ENCODE measurements at regions not wholly inside any gene's neighbourhood (a gene's known extent, or its start where the extent isn't known, plus 50 kb on each side); places are given as distances from the start of the nearest gene placed in this dataset.

DNA sequence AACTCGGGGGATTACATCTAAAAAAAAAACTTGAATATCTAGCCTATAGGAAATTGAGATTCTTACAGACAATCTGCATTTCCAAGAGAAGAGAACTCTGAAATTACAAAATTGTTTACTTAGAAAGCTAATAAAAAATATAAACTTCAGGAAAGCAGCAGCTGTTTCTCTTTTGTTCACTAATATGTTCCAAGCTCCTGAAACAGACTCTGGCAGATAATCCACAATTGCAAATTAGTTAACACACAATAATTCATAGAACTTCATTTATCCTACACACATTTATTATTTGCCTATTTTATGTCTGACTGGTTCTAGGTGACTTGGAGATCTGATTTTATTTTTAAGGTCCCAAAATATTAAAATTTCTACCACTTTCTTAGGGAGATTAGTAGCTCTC lies 83.8 kb downstream of the TMEM167A start:
- Histone ChIP-seq H3K23ac (ENCODE audit: insufficient read length) (no peak overlapping the region), H3K23me2 (ENCODE audit: low read depth, low read length) (no peaks in the 10 kb centered on the region), H4K20me1 (replicated peaks in 1 of 2; ENCODE audit: control insufficient read depth in 1 of 2, insufficient read depth in 2 of 2, low read length in 2 of 2) (no peaks in the 10 kb centered on the region), H2BK12ac (ENCODE audit: low read depth, low read length) (no peak overlapping the region), H2BK15ac (ENCODE audit: low read length) (no peak overlapping the region), H3K9ac (replicated peaks in 1 of 4; ENCODE audit: extremely low read depth in 1 of 4, low read depth in 3 of 4, low read length in 3 of 4) (no peak overlapping the region), H4K5ac (ENCODE audit: insufficient read length, low read depth, low read length) (no peak overlapping the region), H3K27ac (ENCODE audit: low read depth, low read length) (no peak overlapping the region), H2BK5ac (ENCODE audit: low read depth, low read length) (no peak overlapping the region), H3K14ac (ENCODE audit: insufficient read length) (no peak overlapping the region), H2BK120ac (replicated peaks; ENCODE audit: low read depth, low read length) (no peak overlapping the region), H3K18ac (ENCODE audit: extremely low read depth, low read length) (no peak overlapping the region), H2BK20ac (ENCODE audit: low read length) (no peak overlapping the region), H4K8ac (ENCODE audit: extremely low read depth, insufficient read depth, low read length) (no peak overlapping the region), H3K36me3 (ENCODE audit: control insufficient read depth in 2 of 4, insufficient read depth in 4 of 4, low read length in 3 of 4) (no peaks in the 10 kb centered on the region), H3K27me3 (replicated peaks in 1 of 4; ENCODE audit: control insufficient read depth in 3 of 4, extremely low read depth in 1 of 4, insufficient read depth in 3 of 4, low read length in 3 of 4) (no peaks in the 10 kb centered on the region), H3K79me2 (ENCODE audit: control insufficient read depth in 1 of 2, insufficient read depth in 2 of 2, low read length in 2 of 2) (no peaks in the 10 kb centered on the region), H2AK5ac (ENCODE audit: low read depth, low read length) (no peak overlapping the region), H3K9me3 (ENCODE audit: insufficient read depth in 2 of 2, low read depth in 1 of 2, low read length in 1 of 2) (no peaks in the 10 kb centered on the region), H3K4ac (replicated peaks; ENCODE audit: insufficient read length, low read depth, low read length) (no peak overlapping the region), H3K4me3 (ENCODE audit: extremely low read depth in 1 of 4, insufficient read depth in 2 of 4, low read depth in 3 of 4, low read length in 4 of 4) (no peak overlapping the region), H3K56ac (replicated peaks; ENCODE audit: insufficient read length, low read depth, low read length) (no peak overlapping the region), H3K79me1 (ENCODE audit: low read depth, low read length) (no peaks in the 10 kb centered on the region), H3K4me2 (ENCODE audit: insufficient read depth in 1 of 2, low read depth in 2 of 2, low read length in 2 of 2) (no peak overlapping the region), H2AFZ (ENCODE audit: low read length) (no peak overlapping the region), H3K4me1 (replicated peaks in 1 of 4; ENCODE audit: control insufficient read depth in 3 of 4, insufficient read depth in 4 of 4, low read length in 3 of 4) (0 out of 7 replicates have a peak, but pooled peaks cover 0 to 2% (median 0%) of the 10 kb centered on the region in 4 experiments), H4K91ac (replicated peaks; ENCODE audit: insufficient read length, low read length) (no peak overlapping the region)
- ChIA-PET POLR2A (ENCODE audit: partially characterized antibody) (no interaction called here), CTCF (ENCODE audit: partially characterized antibody) (interaction anchor here (0.7 to 0.8 kb wide), 2 partner anchors 9 to 392 kb away, joined by 3 read pairs; no protein-coding TSS in a partner anchor)
- no peak for DNase-seq (ENCODE audit: low read depth in 1 of 2, low spot score in 2 of 2)
- TF ChIP-seq SRF (IDR thresholded peaks at IDR 0.05; ENCODE audit: low read depth, low read length) = no peak
- TF ChIP-seq TAF7 (optimal IDR thresholded peaks at IDR 0.05; ENCODE audit: borderline replicate concordance, low read depth, low read length) = no peak
- TF ChIP-seq JUND (IDR thresholded peaks at IDR 0.05; ENCODE audit: low read length) = no peak
- no peak for TF ChIP-seq BRCA1 (IDR thresholded peaks at IDR 0.05; ENCODE audit: low read depth, low read length)
- TF ChIP-seq GABPA (IDR thresholded peaks at IDR 0.05; ENCODE audit: borderline replicate concordance, insufficient read depth, low read length) = no peak
- TF ChIP-seq RAD21 (IDR thresholded peaks at IDR 0.05 in 1 of 2, conservative IDR thresholded peaks at IDR 0.05 in 1 of 2; ENCODE audit: low read depth in 2 of 2, low read length in 2 of 2) = no peak
- no peak for TF ChIP-seq NRF1 (IDR thresholded peaks at IDR 0.05; ENCODE audit: low read depth, low read length)
- no peak for TF ChIP-seq CHD2 (IDR thresholded peaks at IDR 0.05; ENCODE audit: low read length)
- TF ChIP-seq, protein P1, sequence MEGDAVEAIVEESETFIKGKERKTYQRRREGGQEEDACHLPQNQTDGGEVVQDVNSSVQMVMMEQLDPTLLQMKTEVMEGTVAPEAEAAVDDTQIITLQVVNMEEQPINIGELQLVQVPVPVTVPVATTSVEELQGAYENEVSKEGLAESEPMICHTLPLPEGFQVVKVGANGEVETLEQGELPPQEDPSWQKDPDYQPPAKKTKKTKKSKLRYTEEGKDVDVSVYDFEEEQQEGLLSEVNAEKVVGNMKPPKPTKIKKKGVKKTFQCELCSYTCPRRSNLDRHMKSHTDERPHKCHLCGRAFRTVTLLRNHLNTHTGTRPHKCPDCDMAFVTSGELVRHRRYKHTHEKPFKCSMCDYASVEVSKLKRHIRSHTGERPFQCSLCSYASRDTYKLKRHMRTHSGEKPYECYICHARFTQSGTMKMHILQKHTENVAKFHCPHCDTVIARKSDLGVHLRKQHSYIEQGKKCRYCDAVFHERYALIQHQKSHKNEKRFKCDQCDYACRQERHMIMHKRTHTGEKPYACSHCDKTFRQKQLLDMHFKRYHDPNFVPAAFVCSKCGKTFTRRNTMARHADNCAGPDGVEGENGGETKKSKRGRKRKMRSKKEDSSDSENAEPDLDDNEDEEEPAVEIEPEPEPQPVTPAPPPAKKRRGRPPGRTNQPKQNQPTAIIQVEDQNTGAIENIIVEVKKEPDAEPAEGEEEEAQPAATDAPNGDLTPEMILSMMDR (IDR thresholded peaks at IDR 0.05; ENCODE audit: control extremely low read depth in 1 of 3, insufficient read depth in 1 of 3, low read depth in 1 of 3, low read length in 3 of 3) = no peak
- no peak for TF ChIP-seq EGR1 (IDR thresholded peaks at IDR 0.05; ENCODE audit: borderline replicate concordance, low read depth, low read length)
- 83% methylated on average over 1 of the region's 1 CpG; no CpG with 5 or more reads in 1 of the 2 experiments for WGBS, 2 experiments (ENCODE audit: extremely low coverage in 1 of 2, insufficient coverage in 1 of 2, insufficient read length in 1 of 2, insufficient replicate concordance in 2 of 2, low coverage in 1 of 2, low lambda C conversion rate in 2 of 2, missing lambda C conversion rate in 1 of 2)
- no peak for FAIRE-seq

Data from H1 (cell line).